ENCODE measurements at regions not wholly inside any gene's neighbourhood (a gene's known extent, or its start where the extent isn't known, plus 50 kb on each side); places are given as distances from the start of the nearest gene placed in this dataset.

- BruUV-seq (replicated peaks): no TSS peak
- H3K9me3 ChIP-seq (ENCODE audit: low read length): no peaks in the 10 kb centered on the region
- FAIRE-seq: no peak
- intact Hi-C loops (cut with micrococcal nuclease; ENCODE audit: unreplicated experiment): no loop called here
- H3K9ac ChIP-seq (ENCODE audit: insufficient read depth, low read depth, low read length): no peak overlapping the region
- H3K27me3 ChIP-seq (ENCODE audit: control insufficient read depth in 1 of 2, insufficient read depth in 2 of 2, low read length in 2 of 2): no peaks in the 10 kb centered on the region
- no peaks in the 10 kb centered on the region for H3K36me3 ChIP-seq (replicated peaks in 1 of 2; ENCODE audit: control insufficient read depth in 1 of 2, insufficient read depth in 2 of 2, low read length in 2 of 2)
- DNase-seq (ENCODE audit: low spot score): no peak
- no peak overlapping the region for H3K27ac ChIP-seq (ENCODE audit: extremely low read length, insufficient read depth, low read length)
- no peaks in the 10 kb centered on the region for H3K79me2 ChIP-seq (ENCODE audit: insufficient read depth, low read length)
- H3K4me1 ChIP-seq (ENCODE audit: insufficient read depth, low read length): no peaks in the 10 kb centered on the region
- ChIA-PET CTCF (ENCODE audit: low intra/inter-chr PET ratio, low total read pairs) (no interaction called here), POLR2A (no interaction called here)
- H2AFZ ChIP-seq (ENCODE audit: low read length): no peak overlapping the region
- H4K20me1 ChIP-seq (ENCODE audit: insufficient read depth, low read length): no peaks in the 10 kb centered on the region
- in situ Hi-C loops (cut with HindIII; ENCODE audit: extremely low pct_ligation_motif_present, low pct_unique_long_range_greater_than_20kb): no loop called here
- H3K4me2 ChIP-seq (ENCODE audit: low read depth, low read length): no peak overlapping the region
- no peak overlapping the region for H3K4me3 ChIP-seq (replicated peaks in 1 of 3; ENCODE audit: insufficient read depth in 1 of 3, low read depth in 2 of 3, low read length in 3 of 3)
- ATAC-seq: no peak
- 25% methylated on average over 3 of the region's 3 CpGs for WGBS (ENCODE audit: low lambda C conversion rate)
- no peak for TF ChIP-seq PTBP1 (IDR thresholded peaks at IDR 0.05; ENCODE audit: low read depth, low read length, poor library complexity, severe bottlenecking)
- TF ChIP-seq ZNF550 (CRISPR knock-in tag; IDR thresholded peaks at IDR 0.05; ENCODE audit: borderline replicate concordance): no peak
- TF ChIP-seq, protein P1, sequence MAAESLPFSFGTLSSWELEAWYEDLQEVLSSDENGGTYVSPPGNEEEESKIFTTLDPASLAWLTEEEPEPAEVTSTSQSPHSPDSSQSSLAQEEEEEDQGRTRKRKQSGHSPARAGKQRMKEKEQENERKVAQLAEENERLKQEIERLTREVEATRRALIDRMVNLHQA (CRISPR knock-in tag; IDR thresholded peaks at IDR 0.05): no peak
- TF ChIP-seq ADNP (CRISPR knock-in tag; IDR thresholded peaks at IDR 0.05): no peak
- no peak for TF ChIP-seq ZSCAN20 (CRISPR knock-in tag; IDR thresholded peaks at IDR 0.05; ENCODE audit: borderline replicate concordance)
- TF ChIP-seq ARNT (IDR thresholded peaks at IDR 0.05): no peak
- no peak for TF ChIP-seq ETS1 (CRISPR knock-in tag; IDR thresholded peaks at IDR 0.05)
- TF ChIP-seq MIXL1 (CRISPR knock-in tag; IDR thresholded peaks at IDR 0.05): no peak
- no peak for TF ChIP-seq ZNF776 (CRISPR knock-in tag; IDR thresholded peaks at IDR 0.05)
- no peak for TF ChIP-seq PHF20 (CRISPR knock-in tag; IDR thresholded peaks at IDR 0.05)
- no peak for TF ChIP-seq ISX (CRISPR knock-in tag; conservative IDR thresholded peaks at IDR 0.05)
- no peak for TF ChIP-seq ZNF143 (CRISPR knock-in tag; IDR thresholded peaks at IDR 0.05)
- no peak for TF ChIP-seq ZBTB38 (CRISPR knock-in tag; IDR thresholded peaks at IDR 0.05)
- TF ChIP-seq, protein P2, sequence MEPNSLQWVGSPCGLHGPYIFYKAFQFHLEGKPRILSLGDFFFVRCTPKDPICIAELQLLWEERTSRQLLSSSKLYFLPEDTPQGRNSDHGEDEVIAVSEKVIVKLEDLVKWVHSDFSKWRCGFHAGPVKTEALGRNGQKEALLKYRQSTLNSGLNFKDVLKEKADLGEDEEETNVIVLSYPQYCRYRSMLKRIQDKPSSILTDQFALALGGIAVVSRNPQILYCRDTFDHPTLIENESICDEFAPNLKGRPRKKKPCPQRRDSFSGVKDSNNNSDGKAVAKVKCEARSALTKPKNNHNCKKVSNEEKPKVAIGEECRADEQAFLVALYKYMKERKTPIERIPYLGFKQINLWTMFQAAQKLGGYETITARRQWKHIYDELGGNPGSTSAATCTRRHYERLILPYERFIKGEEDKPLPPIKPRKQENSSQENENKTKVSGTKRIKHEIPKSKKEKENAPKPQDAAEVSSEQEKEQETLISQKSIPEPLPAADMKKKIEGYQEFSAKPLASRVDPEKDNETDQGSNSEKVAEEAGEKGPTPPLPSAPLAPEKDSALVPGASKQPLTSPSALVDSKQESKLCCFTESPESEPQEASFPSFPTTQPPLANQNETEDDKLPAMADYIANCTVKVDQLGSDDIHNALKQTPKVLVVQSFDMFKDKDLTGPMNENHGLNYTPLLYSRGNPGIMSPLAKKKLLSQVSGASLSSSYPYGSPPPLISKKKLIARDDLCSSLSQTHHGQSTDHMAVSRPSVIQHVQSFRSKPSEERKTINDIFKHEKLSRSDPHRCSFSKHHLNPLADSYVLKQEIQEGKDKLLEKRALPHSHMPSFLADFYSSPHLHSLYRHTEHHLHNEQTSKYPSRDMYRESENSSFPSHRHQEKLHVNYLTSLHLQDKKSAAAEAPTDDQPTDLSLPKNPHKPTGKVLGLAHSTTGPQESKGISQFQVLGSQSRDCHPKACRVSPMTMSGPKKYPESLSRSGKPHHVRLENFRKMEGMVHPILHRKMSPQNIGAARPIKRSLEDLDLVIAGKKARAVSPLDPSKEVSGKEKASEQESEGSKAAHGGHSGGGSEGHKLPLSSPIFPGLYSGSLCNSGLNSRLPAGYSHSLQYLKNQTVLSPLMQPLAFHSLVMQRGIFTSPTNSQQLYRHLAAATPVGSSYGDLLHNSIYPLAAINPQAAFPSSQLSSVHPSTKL (CRISPR knock-in tag; IDR thresholded peaks at IDR 0.05): no peak
- TF ChIP-seq, protein P3, sequence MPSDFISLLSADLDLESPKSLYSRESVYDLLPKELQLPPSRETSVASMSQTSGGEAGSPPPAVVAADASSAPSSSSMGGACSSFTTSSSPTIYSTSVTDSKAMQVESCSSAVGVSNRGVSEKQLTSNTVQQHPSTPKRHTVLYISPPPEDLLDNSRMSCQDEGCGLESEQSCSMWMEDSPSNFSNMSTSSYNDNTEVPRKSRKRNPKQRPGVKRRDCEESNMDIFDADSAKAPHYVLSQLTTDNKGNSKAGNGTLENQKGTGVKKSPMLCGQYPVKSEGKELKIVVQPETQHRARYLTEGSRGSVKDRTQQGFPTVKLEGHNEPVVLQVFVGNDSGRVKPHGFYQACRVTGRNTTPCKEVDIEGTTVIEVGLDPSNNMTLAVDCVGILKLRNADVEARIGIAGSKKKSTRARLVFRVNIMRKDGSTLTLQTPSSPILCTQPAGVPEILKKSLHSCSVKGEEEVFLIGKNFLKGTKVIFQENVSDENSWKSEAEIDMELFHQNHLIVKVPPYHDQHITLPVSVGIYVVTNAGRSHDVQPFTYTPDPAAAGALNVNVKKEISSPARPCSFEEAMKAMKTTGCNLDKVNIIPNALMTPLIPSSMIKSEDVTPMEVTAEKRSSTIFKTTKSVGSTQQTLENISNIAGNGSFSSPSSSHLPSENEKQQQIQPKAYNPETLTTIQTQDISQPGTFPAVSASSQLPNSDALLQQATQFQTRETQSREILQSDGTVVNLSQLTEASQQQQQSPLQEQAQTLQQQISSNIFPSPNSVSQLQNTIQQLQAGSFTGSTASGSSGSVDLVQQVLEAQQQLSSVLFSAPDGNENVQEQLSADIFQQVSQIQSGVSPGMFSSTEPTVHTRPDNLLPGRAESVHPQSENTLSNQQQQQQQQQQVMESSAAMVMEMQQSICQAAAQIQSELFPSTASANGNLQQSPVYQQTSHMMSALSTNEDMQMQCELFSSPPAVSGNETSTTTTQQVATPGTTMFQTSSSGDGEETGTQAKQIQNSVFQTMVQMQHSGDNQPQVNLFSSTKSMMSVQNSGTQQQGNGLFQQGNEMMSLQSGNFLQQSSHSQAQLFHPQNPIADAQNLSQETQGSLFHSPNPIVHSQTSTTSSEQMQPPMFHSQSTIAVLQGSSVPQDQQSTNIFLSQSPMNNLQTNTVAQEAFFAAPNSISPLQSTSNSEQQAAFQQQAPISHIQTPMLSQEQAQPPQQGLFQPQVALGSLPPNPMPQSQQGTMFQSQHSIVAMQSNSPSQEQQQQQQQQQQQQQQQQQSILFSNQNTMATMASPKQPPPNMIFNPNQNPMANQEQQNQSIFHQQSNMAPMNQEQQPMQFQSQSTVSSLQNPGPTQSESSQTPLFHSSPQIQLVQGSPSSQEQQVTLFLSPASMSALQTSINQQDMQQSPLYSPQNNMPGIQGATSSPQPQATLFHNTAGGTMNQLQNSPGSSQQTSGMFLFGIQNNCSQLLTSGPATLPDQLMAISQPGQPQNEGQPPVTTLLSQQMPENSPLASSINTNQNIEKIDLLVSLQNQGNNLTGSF (CRISPR knock-in tag; IDR thresholded peaks at IDR 0.05): no peak
- no peak for TF ChIP-seq HOXD1 (CRISPR knock-in tag; IDR thresholded peaks at IDR 0.05)
- no peak for TF ChIP-seq NAIF1 (CRISPR knock-in tag; IDR thresholded peaks at IDR 0.05; ENCODE audit: borderline replicate concordance)
Observed at GRCh38 chr1:70672442-70672888, 261.4 kb downstream of the CTH start.
